ENCODE measurements at regions not wholly inside any gene's neighbourhood (a gene's known extent, or its start where the extent isn't known, plus 50 kb on each side); places are given as distances from the start of the nearest gene placed in this dataset.

DNA sequence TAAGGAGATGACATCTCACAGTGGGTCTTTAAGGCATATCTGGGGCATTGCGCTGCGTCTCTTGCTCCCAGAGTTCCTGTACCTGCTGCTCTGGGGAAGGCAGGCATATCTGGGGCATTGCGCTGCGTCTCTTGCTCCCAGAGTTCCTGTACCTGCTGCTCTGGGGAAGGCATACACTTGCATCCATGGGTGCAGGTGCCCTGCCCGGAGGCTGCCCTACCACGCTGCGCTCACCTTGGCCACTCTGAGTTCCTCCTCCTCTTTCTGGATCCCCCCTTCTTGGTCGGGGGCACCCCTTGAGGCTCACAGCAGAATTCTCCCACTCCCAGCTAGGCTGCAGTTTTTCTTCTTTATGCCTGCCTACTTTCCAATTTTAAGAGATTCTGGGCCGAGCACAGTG, 60.9 kb upstream of the TMTC4 start:
- no peaks in the 10 kb centered on the region for H3K36me3 ChIP-seq
- no peaks in the 10 kb centered on the region for H3K27me3 ChIP-seq
- no peak overlapping the region for H3K4me3 ChIP-seq
- no peak overlapping the region for H3K27ac ChIP-seq
- H3K4me1 ChIP-seq (ENCODE audit: low read depth), result no peaks in the 10 kb centered on the region
- TF ChIP-seq, protein P1, sequence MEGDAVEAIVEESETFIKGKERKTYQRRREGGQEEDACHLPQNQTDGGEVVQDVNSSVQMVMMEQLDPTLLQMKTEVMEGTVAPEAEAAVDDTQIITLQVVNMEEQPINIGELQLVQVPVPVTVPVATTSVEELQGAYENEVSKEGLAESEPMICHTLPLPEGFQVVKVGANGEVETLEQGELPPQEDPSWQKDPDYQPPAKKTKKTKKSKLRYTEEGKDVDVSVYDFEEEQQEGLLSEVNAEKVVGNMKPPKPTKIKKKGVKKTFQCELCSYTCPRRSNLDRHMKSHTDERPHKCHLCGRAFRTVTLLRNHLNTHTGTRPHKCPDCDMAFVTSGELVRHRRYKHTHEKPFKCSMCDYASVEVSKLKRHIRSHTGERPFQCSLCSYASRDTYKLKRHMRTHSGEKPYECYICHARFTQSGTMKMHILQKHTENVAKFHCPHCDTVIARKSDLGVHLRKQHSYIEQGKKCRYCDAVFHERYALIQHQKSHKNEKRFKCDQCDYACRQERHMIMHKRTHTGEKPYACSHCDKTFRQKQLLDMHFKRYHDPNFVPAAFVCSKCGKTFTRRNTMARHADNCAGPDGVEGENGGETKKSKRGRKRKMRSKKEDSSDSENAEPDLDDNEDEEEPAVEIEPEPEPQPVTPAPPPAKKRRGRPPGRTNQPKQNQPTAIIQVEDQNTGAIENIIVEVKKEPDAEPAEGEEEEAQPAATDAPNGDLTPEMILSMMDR (IDR thresholded peaks at IDR 0.05; ENCODE audit: low read depth, low read length), result no peak
- no peak for DNase-seq (ENCODE audit: low read depth in 1 of 2, low spot score in 1 of 2)
- H3K9me3 ChIP-seq (ENCODE audit: low read depth), result no peaks in the 10 kb centered on the region

DNA sequence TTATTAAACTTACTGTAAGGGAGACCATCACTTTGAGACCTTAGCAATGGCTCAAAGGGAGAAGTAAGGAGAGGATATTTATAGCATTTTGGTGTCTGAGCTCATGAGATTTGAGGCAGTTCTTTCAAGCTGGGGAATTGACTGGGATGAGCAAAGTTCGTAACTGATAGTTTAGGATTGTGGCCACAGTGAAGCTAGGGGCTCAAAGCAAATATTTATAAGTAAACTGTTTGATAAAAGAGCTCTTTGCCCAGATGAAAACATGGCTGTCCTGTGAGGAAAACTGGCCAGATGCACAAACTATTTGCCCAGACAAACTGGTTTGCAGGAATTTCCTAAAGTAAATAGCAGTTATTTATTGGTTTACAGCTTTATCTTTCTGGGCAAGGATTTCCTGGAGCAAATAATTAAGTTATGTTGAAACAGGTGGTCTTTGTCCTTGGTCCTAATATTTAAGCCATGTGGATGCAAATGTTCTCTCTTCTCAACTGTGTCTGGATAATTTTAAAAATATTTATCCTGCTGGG, 59.7 kb upstream of the TMTC4 start:
- Histone ChIP-seq H3K9me3 (ENCODE audit: low read depth) (no peaks in the 10 kb centered on the region), H3K4me1 (ENCODE audit: low read depth) (no peaks in the 10 kb centered on the region), H3K36me3 (no peaks in the 10 kb centered on the region), H3K27ac (no peak overlapping the region), H3K4me3 (no peak overlapping the region), H3K27me3 (no peaks in the 10 kb centered on the region)
- TF ChIP-seq, protein P1 (IDR thresholded peaks at IDR 0.05; ENCODE audit: low read depth, low read length), result no peak
- DNase-seq (ENCODE audit: low read depth in 1 of 2, low spot score in 1 of 2), result no peak

DNA sequence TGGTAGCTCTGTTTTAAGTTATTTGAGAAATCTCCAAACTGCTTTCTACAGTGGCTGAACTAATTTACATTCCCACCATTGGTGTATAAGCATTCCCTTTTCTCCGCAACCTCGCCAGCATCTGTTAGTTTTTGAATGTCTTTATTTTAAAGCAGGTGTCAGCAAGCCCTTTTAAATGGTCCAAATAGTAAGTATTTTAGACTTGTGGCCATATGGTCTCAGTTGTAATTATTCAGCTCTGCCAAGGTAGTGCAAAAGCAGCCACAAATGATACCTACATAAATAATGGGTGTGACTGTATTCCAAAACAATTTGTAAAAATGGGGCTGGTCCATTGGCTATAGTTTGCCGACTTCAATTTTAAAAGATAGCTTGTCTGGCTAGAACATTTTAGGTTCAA, 58.7 kb upstream of the TMTC4 start:
- no peak for DNase-seq (ENCODE audit: low read depth in 1 of 2, low spot score in 1 of 2)
- TF ChIP-seq, protein P1 (IDR thresholded peaks at IDR 0.05; ENCODE audit: low read depth, low read length), result no peak
- no peak overlapping the region for H3K27ac ChIP-seq
- no peaks in the 10 kb centered on the region for H3K4me1 ChIP-seq (ENCODE audit: low read depth)
- H3K36me3 ChIP-seq, result no peaks in the 10 kb centered on the region
- no peak overlapping the region for H3K4me3 ChIP-seq
- no peaks in the 10 kb centered on the region for H3K9me3 ChIP-seq (ENCODE audit: low read depth)
- no peaks in the 10 kb centered on the region for H3K27me3 ChIP-seq

DNA sequence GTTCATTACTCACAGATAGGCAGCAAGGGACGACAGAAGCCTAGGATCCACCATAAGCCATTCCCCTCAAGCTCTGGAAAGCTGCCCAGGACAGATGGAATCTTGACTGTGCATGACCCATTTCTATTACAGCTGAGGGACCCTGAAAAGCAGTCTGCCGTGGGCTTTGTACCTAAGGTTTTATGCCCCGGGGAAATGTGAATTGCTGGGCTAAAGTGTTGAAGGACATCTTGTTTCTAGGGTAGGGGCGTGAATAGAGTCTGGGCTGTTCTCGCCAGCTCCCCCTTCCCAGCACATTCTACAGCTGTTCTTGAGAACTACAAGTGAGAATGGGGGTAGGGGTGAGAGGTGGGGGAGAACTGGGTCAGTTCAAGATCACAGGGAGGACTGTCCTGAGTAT, 53.6 kb upstream of the TMTC4 start:
- H3K27me3 ChIP-seq, result no peaks in the 10 kb centered on the region
- TF ChIP-seq, protein P1 (IDR thresholded peaks at IDR 0.05; ENCODE audit: low read depth, low read length), result no peak
- no peaks in the 10 kb centered on the region for H3K4me1 ChIP-seq (ENCODE audit: low read depth)
- H3K4me3 ChIP-seq, result no peak overlapping the region
- H3K36me3 ChIP-seq, result no peaks in the 10 kb centered on the region
- H3K27ac ChIP-seq, result no peak overlapping the region
- H3K9me3 ChIP-seq (ENCODE audit: low read depth), result no peaks in the 10 kb centered on the region
- no peak for DNase-seq (ENCODE audit: low read depth in 1 of 2, low spot score in 1 of 2)

DNA sequence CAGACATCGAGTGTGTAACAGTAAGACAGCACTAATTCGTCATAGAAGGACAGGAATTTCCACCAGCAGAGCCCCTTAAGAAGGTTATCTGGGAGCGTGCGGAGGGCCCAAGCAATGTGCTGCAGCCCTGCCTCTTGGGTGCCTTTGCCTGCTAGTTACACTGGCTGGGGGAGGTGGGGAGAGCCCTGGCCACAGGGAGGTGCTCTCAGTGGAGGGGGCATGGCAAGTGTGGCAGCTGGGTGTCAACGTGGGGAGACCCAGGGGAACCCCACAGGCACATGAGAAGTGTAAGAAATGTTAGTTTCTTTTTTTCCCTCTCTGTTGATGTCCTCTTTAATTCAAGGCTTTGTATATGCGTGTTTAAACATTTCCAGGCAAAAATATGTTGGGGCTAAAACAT, 50.9 kb upstream of the TMTC4 start:
- Histone ChIP-seq H3K4me3 (no peak overlapping the region), H3K4me1 (ENCODE audit: low read depth) (no peaks in the 10 kb centered on the region), H3K27ac (no peak overlapping the region), H3K27me3 (no peaks in the 10 kb centered on the region), H3K36me3 (no peaks in the 10 kb centered on the region), H3K9me3 (ENCODE audit: low read depth) (no peaks in the 10 kb centered on the region)
- DNase-seq (ENCODE audit: low read depth in 1 of 2, low spot score in 1 of 2), result no peak
- TF ChIP-seq, protein P1 (IDR thresholded peaks at IDR 0.05; ENCODE audit: low read depth, low read length), result no peak

DNA sequence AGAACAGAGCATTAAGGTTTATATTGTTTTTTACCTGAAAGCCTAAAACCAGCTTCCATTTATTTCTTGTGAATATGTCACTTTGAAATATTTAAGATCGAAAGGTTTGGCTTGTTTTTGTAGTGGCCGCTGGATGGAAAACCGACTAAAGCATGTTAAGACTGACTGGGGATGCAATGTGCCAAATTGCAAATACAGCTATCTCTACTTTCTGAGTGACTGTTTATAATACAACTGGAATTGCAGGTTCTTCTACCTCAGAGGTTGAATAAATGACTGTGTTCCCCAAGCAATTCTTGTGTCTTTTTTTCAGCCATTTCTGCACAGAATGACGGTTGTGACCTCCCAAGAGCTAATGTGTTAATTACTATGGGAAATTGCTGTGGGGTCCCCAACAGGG, 50.0 kb upstream of the TMTC4 start:
- Histone ChIP-seq H3K36me3 (no peaks in the 10 kb centered on the region), H3K4me1 (ENCODE audit: low read depth) (no peaks in the 10 kb centered on the region), H3K9me3 (ENCODE audit: low read depth) (no peaks in the 10 kb centered on the region), H3K4me3 (no peak overlapping the region), H3K27me3 (no peaks in the 10 kb centered on the region), H3K27ac (no peak overlapping the region)
- TF ChIP-seq, protein P1 (IDR thresholded peaks at IDR 0.05; ENCODE audit: low read depth, low read length), result no peak
- DNase-seq (ENCODE audit: low read depth in 1 of 2, low spot score in 1 of 2), result no peak
